SK-N-SH (cell line): ENCODE measurements at regions not wholly inside any gene's neighbourhood (a gene's known extent, or its start where the extent isn't known, plus 50 kb on each side); places are given as distances from the start of the nearest gene placed in this dataset.

Experiments used
- CTCF ChIA-PET: fragments of 300-600, 350-600 bp; formaldehyde crosslinking; extraction: SDS; loops from one replicate; lab custom pipeline; 2021; lab: Yijun Ruan, JAX
- POLR2A ChIA-PET: fragments of 350-600 bp; sonication (Branson Sonifier 250); formaldehyde crosslinking; extraction: SDS; loops from one replicate; lab custom pipeline; 2020; ENCODE audit warnings: antibody characterized with exemption, inconsistent platforms; lab: Yijun Ruan, JAX
- DNase-seq: peaks from one replicate; pipeline ENCODE4 v3.0.0; 2012
- H2AFZ ChIP-seq: fragments of 200-600 bp; sonication (generic); 2 replicates; pipeline ENCODE4 v1.8.1; 2016; ENCODE audit warnings: antibody characterized with exemption, mild to moderate bottlenecking, low read depth
- H3F3A ChIP-seq: fragments of 200-600 bp; sonication (generic); replicated peaks from 2 replicates; pipeline ENCODE3; 2016; ENCODE audit warnings: antibody characterized with exemption, mild to moderate bottlenecking; ENCODE audit not compliant: insufficient read depth
- H3K27ac ChIP-seq, 2 experiments: fragments of 200-500 bp in 1 of 2; fragments of 200-600 bp in 1 of 2; sonication (Bioruptor generic) in 1 of 2; sonication (generic), shearing (Covaris generic) in 1 of 2; 2 replicates each; pipeline versions ENCODE4 v1.5.1 to v1.6.1; 2014 to 2016; ENCODE audit warnings: low read depth in 2 of 2, inconsistent platforms in 1 of 2, low read length in 1 of 2, mild to moderate bottlenecking in 1 of 2, mixed read lengths in 1 of 2
- H3K27me3 ChIP-seq: fragments of 200-600 bp; sonication (generic), shearing (Covaris generic); 2 replicates; pipeline ENCODE4 v1.6.1; 2016; ENCODE audit warnings: mixed run types; ENCODE audit not compliant: insufficient read depth
- H3K36me3 ChIP-seq, 2 experiments: fragments of 200-500 bp in 1 of 2; fragments of 200-600 bp in 1 of 2; sonication (Bioruptor generic) in 1 of 2; sonication (generic) in 1 of 2; replicated peaks in 1 of 2; 2 replicates each; pipeline versions ENCODE3 to v1.5.1; 2014 to 2016; ENCODE audit warnings: low read length in 1 of 2, mild to moderate bottlenecking in 1 of 2; ENCODE audit not compliant: insufficient read depth in 2 of 2, control insufficient read depth in 1 of 2
- H3K4me1 ChIP-seq, 2 experiments: fragments of 200-500 bp in 1 of 2; fragments of 200-600 bp in 1 of 2; sonication (Bioruptor generic) in 1 of 2; sonication (generic), shearing (Covaris generic) in 1 of 2; 2 replicates each; pipeline versions ENCODE4 v1.5.1 to v1.6.1; 2014 to 2016; ENCODE audit warnings: low read depth in 1 of 2, low read length in 1 of 2, mixed run types in 1 of 2; ENCODE audit not compliant: insufficient read depth in 2 of 2, control insufficient read depth in 1 of 2
- H3K4me2 ChIP-seq: fragments of 200-600 bp; sonication (generic), shearing (Covaris generic); 2 replicates; pipeline ENCODE4 v1.6.1; 2017; ENCODE audit warnings: mixed run types
- H3K4me3 ChIP-seq, 2 experiments: fragments of 200-500 bp in 1 of 2; fragments of 200-600 bp in 1 of 2; sonication (Bioruptor generic) in 1 of 2; sonication (generic), shearing (Covaris generic) in 1 of 2; 2 replicates each; pipeline versions ENCODE4 v1.5.1 to v1.8.1; 2014 to 2016; ENCODE audit warnings: low read depth in 2 of 2, inconsistent platforms in 1 of 2, low read length in 1 of 2, mild to moderate bottlenecking in 1 of 2, mixed read lengths in 1 of 2, moderate library complexity in 1 of 2
- H3K79me2 ChIP-seq: fragments of 200-600 bp; sonication (generic); 2 replicates; pipeline ENCODE4 v1.8.1; 2017; ENCODE audit warnings: mild to moderate bottlenecking; ENCODE audit not compliant: insufficient read depth
- H3K9ac ChIP-seq: fragments of 200-600 bp; sonication (generic); 2 replicates; pipeline ENCODE4 v1.6.1; 2017; ENCODE audit warnings: mixed run types
- H3K9me2 ChIP-seq: fragments of 200-600 bp; sonication (generic); 2 replicates; pipeline ENCODE4 v1.6.1; 2017; ENCODE audit warnings: mixed run types
- H3K9me3 ChIP-seq: fragments of 200-600 bp; sonication (generic); 2 replicates; pipeline ENCODE4 v1.6.1; 2017; ENCODE audit warnings: mixed run types, mild to moderate bottlenecking, moderate library complexity
- H4K20me1 ChIP-seq: fragments of 200-600 bp; sonication (generic); 2 replicates; pipeline ENCODE4 v1.6.1; 2017; ENCODE audit warnings: mild to moderate bottlenecking, mixed run types; ENCODE audit not compliant: insufficient read depth
- CHD2 ChIP-seq: fragments of 150-350 bp; IDR thresholded peaks from 2 replicates; pipeline ENCODE4 v1.6.1; 2018; ENCODE audit warnings: low read length; ENCODE audit not compliant: partially characterized antibody
- CTCF ChIP-seq: fragments of 200-600 bp; sonication (generic); IDR thresholded peaks from 2 replicates; pipeline ENCODE4 v1.6.1; 2017; ENCODE audit warnings: antibody characterized with exemption, mild to moderate bottlenecking, moderate library complexity
- FOXM1 ChIP-seq: IDR thresholded peaks from 2 replicates; pipeline ENCODE4 v1.4.0; 2012; ENCODE audit warnings: low read depth, mild to moderate bottlenecking
- GABPA ChIP-seq: IDR thresholded peaks from 2 replicates; pipeline ENCODE4 v1.4.0; 2012; ENCODE audit warnings: low read depth, mild to moderate bottlenecking
- IRF3 ChIP-seq: fragments of 150-350 bp; IDR thresholded peaks from 2 replicates; pipeline ENCODE4 v1.6.1; 2016; ENCODE audit warnings: mild to moderate bottlenecking, low read depth, low read length
- JUND ChIP-seq: IDR thresholded peaks from 2 replicates; pipeline ENCODE4 v1.4.0; 2012
- MXI1 ChIP-seq: IDR thresholded peaks from 2 replicates; pipeline ENCODE4 v1.6.1; 2012; ENCODE audit warnings: mild to moderate bottlenecking, low read depth, low read length, improper control_type of control experiment
- PBX3 ChIP-seq: IDR thresholded peaks from 2 replicates; pipeline ENCODE4; 2012
- REST ChIP-seq: IDR thresholded peaks from 2 replicates; pipeline ENCODE4 v1.6.1; 2012; ENCODE audit warnings: mild to moderate bottlenecking, low read depth, low read length, moderate library complexity
- RFX5 ChIP-seq: IDR thresholded peaks from 2 replicates; pipeline ENCODE4 v1.6.1; 2012; ENCODE audit warnings: mild to moderate bottlenecking, improper control_type of control experiment, low read length
- RXRA ChIP-seq: IDR thresholded peaks from 2 replicates; pipeline ENCODE4 v1.4.0; 2012; ENCODE audit warnings: low read depth, mild to moderate bottlenecking, borderline replicate concordance
- SMC3 ChIP-seq: IDR thresholded peaks from 2 replicates; pipeline ENCODE4 v1.6.1; 2012; ENCODE audit warnings: low read depth, low read length, improper control_type of control experiment
- TAF1 ChIP-seq: IDR thresholded peaks from 2 replicates; pipeline ENCODE4 v1.6.1; 2012; ENCODE audit warnings: low read depth, mild to moderate bottlenecking, low read length, moderate library complexity, borderline replicate concordance
- TCF12 ChIP-seq: IDR thresholded peaks from 2 replicates; pipeline ENCODE4 v1.4.0; 2012
- USF1 ChIP-seq: IDR thresholded peaks from 2 replicates; pipeline ENCODE4 v1.4.0; 2012; ENCODE audit warnings: low read depth, borderline replicate concordance
- USF2 ChIP-seq: fragments of 150-350 bp; IDR thresholded peaks from 2 replicates; pipeline ENCODE4 v1.6.1; 2017; ENCODE audit warnings: antibody characterized with exemption, low read length, low read depth, borderline replicate concordance
- ZBTB33 ChIP-seq: IDR thresholded peaks from 2 replicates; pipeline ENCODE4 v1.4.0; 2012; ENCODE audit warnings: low read depth, borderline replicate concordance
- WGBS: methylation state at CpG from one replicate; pipeline ENCODE4 v1.1.6; 2017; ENCODE audit warnings: low lambda C conversion rate; 5-methylcytosine and 5-hydroxymethylcytosine counted together

GRCh38 chr6:139979021-139979725 is 604.7 kb upstream of the CITED2 start:
- WGBS: 95% methylated on average over 7 of the region's 7 CpGs
- Histone ChIP-seq H3K79me2 (no peaks in the 10 kb centered on the region), H3K4me1 (peaks cover 15 to 34% of the 10 kb centered on the region in 2 experiments), H3K9ac (no peak overlapping the region), H3K36me3 (no peaks in the 10 kb centered on the region), H2AFZ (no peak overlapping the region), H3K27me3 (no peaks in the 10 kb centered on the region), H4K20me1 (no peaks in the 10 kb centered on the region), H3K4me3 (no peak overlapping the region), H3K9me2 (no peaks in the 10 kb centered on the region), H3F3A (peaks cover 32% of the 10 kb centered on the region), H3K27ac (0 out of 4 replicates have a peak overlapping the region, but pooled peaks of 1 of the 2 experiments have one; percentile 25), H3K4me2 (no peak overlapping the region), H3K9me3 (no peaks in the 10 kb centered on the region)
- no peak for DNase-seq
- POLR2A ChIA-PET: no interaction called here
- CTCF ChIA-PET: no interaction called here
- TF ChIP-seq CHD2 (no peak), SMC3 (no peak), TAF1 (no peak), MXI1 (no peak), PBX3 (no peak), RXRA (no peak), USF1 (no peak), ZBTB33 (no peak), RFX5 (no peak), JUND (no peak), USF2 (no peak), IRF3 (no peak), GABPA (no peak), CTCF (no peak), FOXM1 (no peak), REST (no peak), TCF12 (no peak)
